Fibroblast of the conjunctiva (primary cell): ENCODE measurements at regions not wholly inside any gene's neighbourhood (a gene's known extent, or its start where the extent isn't known, plus 50 kb on each side); places are given as distances from the start of the nearest gene placed in this dataset.
"Not testable (repeated sequence)": the region's sequence is repeated elsewhere in the genome, so short reads cannot be mapped to it uniquely, and the experiment has no call there.

Experiments used
- DNase-seq: peaks from one replicate; pipeline ENCODE4 v3.0.0-alpha.2; 2010; ENCODE audit warnings: low read depth

DNA sequence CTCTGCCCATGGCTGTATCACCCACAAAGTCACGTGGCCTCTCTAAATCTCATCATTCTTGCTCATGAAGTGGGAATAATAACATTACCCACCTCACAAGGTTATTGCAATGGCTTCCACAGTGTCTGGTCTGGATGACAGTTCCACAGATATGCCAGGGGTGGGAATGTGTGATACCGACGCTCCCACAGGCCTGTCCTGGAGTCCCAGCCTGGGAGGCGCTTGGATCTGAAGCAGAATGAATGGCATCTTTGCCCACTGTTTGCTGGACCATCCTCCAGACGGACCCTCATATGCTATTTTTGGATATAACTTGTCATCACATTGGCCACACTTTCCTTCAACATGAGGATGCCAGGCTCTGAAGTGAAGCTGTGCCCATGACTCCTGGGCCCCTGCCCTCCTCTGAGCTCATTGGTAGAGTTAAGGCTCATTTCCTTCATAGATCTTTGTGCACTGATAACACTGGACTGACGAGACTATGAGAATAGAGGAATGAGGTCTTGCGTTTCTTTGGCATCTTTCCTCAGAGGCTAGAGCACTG, 279.8 kb upstream of the ZNF32 start:
- no peak for DNase-seq

- DNase-seq = no peak
These were observed 278.3 kb upstream of the ZNF32 start for GRCh38 chr10:43926875-43927406.

GRCh38 chr10:43926371-43926770, 277.7 kb upstream of the ZNF32 start:
- no peak for DNase-seq

DNA sequence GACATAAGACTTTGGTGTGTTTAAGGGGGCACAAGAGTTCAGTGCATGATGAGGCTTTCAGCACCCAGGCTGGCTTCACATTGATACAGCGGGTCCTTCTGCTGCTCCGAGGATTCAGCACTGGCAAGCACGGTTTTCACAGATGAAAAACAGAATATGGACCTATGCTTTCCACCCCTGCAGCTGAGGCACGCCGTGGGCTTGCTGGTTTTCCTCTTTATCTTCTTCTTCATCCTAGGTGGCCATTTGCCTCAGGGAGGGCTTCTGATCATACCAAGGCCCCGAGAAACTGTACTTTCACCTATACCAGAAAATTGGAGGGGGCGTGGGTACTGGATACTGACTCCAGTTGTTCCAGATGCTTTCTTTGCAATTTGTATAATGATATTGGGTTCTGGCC, 277.1 kb upstream of the ZNF32 start:
- no peak for DNase-seq

GRCh38 chr10:43923328-43923727, 274.6 kb upstream of the ZNF32 start:
- no peak for DNase-seq

DNA sequence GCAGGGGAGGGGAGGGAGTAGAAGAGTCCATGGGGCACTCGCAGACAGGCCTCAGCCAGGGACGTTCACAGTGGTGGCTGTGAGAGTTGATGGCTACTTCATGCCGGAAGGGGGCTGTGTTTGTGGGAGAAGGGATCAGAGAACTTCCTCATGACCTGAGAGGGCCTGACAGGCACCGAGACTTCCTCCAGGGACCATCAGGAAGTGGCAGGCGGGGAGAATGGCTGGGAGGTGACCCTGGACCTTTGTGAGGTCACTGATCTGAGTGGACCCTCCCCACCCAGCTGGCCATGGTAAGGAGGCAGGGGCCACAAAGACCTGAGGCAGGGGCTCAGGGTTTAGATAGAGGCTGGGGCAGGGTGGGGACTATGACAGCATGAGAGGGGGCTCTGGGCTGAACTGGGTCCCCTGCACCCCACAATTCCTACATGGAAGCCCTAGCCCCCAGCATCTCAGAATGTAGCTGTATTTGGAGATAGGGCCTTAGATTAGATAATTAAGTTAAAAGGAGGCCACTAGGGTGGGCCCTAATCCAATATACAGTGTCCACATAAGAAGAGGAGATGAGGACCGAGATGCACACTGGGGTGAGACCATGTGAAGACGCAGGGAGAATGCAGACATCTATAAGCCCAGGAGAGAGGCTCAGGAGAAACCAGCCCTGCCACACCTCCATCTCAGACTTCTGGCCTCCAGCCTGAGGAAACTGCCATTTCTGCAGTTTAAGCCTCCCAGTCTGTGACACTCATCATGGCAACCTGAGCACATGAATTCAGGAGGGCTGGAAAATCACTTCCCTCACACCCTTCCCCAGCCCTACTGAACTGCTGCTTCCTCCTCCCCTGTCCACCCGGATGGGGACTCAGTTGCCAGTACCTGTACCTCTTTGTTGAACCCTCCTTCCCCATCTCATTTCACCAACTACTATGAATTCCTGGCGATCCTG, 273.9 kb upstream of the ZNF32 start:
- DNase-seq = no peak

- DNase-seq = no peak
These were observed 273.2 kb upstream of the ZNF32 start for GRCh38 chr10:43921881-43922280.

- no peak for DNase-seq
These were observed 272.8 kb upstream of the ZNF32 start for GRCh38 chr10:43921478-43921877.

DNA sequence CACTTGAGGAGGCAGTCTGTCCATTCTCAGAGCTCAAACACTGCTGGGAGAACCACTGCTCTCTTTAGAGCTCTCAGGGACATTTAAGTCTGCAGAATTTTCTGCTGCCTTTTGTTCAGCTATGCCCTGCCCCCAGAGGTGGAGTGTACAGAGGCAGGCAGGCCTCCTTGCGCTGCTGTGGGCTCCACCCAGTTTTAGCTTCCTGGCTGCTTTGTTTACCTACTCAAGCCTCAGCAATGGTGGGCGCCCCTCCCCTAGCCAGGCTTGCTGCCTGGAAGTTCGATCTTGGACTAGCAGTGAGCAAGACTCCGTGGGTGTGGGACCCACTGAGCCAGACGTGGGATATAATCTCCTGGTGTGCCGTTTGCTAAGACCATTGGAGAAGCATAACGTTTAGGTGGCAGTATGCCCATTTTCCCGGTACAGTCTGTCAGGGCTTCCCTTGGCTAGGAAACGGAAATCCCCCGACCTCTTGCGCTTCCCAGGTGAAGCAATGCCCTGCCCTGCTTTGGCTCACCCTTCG, 271.6 kb upstream of the ZNF32 start:
- not testable (repeated sequence) for DNase-seq

GRCh38 chr10:43913676-43914235, 265.1 kb upstream of the ZNF32 start:
- DNase-seq = no peak

- no peak for DNase-seq
These were observed 263.8 kb upstream of the ZNF32 start for GRCh38 chr10:43912469-43912868.

DNA sequence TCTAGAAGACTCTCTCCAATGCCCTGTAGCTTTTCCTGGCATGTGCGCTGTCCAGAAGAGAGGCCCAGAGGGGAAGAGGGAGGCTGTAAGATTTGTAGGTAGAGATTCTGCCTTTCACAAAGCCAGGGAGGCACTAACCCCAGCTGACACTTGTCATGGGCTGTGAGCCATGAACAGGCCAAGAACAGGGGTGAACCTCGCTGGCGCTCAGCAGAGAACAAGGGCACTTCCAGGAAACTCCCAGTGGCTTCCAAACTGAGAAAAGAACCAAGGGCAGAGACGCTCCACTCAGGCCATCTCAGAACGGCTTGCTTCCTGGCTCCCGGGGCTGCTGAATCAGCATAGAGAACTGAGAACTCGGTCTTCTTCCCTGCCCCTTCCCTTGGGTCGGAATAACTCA, 257.8 kb upstream of the ZNF32 start:
- no peak for DNase-seq

- peak; percentile 23 for DNase-seq
These were observed 257.0 kb upstream of the ZNF32 start for GRCh38 chr10:43905512-43906236.

GRCh38 chr10:43904844-43905243, 256.2 kb upstream of the ZNF32 start:
- no peak for DNase-seq

- no peak for DNase-seq
These were observed 255.6 kb upstream of the ZNF32 start for GRCh38 chr10:43904301-43904700.

GRCh38 chr10:43903451-43903850, 254.8 kb upstream of the ZNF32 start:
- no peak for DNase-seq

DNA sequence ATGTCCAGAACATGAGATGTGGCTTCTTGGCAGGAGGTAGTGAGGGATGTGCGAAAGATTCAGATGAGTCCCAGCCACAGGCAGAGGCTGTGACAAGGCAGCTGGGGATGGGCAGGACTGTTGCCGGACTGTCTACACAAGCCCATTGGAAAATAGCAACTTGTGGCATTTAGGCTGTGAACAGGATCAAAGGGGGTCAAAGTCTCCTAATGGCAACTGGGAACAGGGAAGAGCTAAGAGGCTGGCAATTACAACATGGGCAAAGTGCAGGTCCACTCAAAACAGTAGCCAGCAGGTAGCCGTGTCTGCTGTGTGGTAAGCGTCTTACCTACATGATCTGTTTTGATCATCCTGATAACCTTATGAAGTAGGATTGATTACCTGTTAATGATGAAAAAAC, 254.2 kb upstream of the ZNF32 start:
- no peak for DNase-seq

DNA sequence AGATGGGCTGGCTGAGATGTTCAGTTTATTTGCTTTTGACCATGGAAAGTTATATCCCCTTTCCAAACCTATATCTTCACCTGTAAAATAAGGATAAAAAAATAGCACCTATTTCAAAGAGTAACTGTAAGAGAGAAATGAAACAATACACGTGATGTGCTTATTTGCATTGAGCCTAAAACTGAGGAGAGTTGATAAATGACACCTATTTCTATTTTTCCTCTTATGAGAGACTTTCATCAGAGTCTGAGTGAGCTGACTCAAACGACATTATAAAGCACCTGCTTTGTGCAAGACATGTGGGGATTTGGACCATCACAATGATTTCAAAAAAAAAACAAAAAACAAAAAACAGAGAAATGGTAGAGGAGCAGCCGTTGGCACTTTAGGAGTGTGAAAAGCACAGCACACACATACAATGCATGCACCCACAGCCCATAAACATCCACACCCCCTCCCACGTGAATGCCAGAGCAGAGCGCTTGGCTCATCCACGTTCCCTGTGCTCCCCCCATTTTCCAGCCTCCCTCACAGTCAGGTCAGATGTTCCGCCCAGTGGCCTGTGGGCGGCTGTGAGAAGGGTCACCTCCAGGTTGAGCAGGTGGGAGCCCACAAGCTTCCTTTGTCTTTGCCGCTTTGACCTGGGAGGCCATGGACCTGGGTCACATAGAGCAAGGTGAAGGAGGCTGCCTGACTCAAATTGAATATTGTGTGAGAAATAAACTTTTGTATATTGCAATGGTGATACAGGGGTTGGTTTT, 253.2 kb upstream of the ZNF32 start:
- no peak for DNase-seq

DNA sequence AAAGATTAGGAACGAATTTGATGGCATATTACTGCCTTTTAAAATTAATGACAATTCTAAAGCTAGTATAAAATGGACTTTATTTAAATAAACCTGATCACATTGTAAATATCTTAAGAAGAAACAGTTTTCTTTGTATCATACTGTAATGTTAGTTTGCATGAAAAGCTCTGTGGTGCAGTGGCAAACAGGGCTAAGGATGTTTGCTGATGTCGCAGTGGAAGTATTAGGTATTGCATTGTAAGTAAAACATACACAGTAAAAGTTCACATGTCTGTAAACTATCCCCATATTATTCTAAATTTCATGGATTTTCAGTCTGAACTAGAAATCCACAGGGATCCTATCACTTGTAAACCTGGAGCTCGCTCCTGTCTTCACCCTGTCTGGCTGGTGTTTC, 252.6 kb upstream of the ZNF32 start:
- no peak for DNase-seq

- no peak for DNase-seq
These were observed 251.9 kb upstream of the ZNF32 start for GRCh38 chr10:43900571-43900970.

DNA sequence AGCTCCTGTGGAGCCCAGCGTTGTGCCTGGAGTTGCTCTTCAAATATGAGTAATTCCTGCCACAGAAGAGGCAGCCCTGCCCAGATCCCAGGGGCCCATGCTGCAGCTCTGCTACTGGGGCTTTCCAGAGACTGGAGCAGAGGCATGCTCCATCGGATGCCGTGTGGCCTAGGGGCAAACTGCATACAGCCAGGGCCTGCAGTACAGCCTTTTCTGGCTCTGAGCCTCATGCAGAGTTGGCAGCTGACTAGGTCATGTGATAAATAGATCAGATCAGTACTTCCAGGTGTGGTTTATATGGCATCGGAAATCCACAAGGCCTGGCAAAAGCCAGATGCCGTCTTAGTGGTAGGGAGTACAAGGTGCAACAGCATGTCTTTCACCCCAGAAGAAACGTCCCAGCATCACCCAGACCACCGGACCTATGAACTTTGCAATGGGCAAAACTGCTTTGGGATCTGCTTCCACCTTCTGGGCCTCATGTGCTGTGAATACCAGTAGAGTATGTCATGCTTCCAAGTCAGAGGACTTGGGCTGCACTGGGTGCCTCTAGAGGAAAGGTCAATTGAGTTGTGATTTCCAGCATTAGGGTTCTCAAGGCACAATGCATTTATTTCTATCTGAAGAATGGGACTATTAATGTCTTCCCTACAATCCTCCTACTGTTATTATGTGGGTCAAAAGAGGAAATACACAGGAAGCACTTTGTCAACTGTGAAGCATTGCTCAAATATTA, 250.7 kb upstream of the ZNF32 start:
- DNase-seq = no peak
